LNCAP (cell line): ENCODE measurements at regions not wholly inside any gene's neighbourhood (a gene's known extent, or its start where the extent isn't known, plus 50 kb on each side); places are given as distances from the start of the nearest gene placed in this dataset.

Experiments used
- CTCF ChIP-seq: fragments of 450-650 bp; IDR thresholded peaks from 2 replicates; pipeline ENCODE4 v1.5.1; 2017; ENCODE audit warnings: mild to moderate bottlenecking

GRCh38 chr3:17974206-17974841 lies 231.9 kb upstream of the TBC1D5 start:
- peak; percentile 44; the same call in 1 of the 2 replicates for TF ChIP-seq CTCF

GRCh38 chr3:17972959-17973906 lies 230.8 kb upstream of the TBC1D5 start:
- TF ChIP-seq CTCF, result no peak

DNA sequence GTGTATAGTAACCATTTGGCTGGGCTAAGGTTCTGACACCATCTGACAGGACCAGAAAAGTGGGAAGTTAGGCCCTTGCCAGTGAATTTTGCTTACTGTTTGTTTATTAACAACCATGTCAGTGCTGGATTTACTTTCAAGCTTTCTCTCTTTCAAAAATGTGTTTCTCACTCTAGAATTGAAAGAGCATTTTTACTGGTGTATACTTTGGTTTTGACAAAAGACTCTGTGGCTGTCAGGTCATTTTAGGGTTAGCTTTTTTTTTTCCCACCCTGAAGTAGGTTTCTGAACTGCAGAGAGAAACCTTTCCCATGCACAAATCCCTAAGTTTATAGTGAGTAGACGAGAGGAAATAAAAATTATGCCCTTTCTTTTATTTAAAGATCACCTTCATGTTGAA lies 230.0 kb upstream of the TBC1D5 start:
- no peak for TF ChIP-seq CTCF

DNA sequence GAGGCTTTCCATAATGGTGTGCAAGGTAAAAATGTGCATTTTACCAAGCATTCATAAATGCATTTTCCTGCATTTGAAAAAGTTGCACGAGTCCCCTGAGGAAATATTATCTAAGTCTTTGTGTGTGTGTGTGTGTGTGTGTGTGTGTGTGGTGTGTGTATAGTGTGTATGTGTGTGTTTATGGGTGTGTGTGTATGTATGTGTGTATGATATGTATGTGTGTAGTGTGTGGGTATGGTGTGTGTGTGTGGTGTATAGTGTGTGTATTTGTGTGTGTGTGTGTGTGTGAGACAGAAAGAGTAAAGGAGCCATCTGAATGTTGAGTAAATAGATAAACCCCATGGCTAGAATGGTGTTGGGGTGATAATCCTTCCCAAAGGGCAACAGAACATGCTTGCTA lies 229.6 kb upstream of the TBC1D5 start:
- no peak for TF ChIP-seq CTCF

DNA sequence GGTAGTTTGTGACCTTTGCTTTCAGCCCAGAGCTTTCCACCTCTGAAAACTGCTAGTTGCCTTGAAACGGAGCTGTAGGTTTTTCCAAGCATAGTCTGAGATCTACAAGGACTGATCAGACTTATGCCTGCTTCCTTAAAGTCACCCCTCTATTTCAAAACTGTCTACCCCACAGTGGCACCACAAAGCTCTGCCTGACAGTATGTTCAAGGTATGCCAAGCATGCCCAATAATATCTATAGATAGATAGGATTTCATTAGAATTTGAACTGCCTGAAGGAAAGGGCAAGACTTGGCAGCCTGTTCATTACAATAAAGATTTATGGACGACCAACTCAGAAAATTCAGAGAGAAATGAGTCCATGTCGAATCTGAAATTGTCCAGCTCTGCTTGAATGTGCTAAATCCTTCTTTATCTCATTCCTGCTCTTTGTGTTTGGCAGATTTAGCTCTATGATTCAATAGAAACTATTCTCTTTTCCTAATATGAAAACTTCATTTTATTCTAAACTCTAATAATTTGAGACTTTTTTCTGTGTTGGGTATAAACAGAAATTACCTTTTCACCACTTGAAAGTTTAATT lies 227.6 kb upstream of the TBC1D5 start:
- TF ChIP-seq CTCF, result no peak

GRCh38 chr3:17969244-17969643 lies 226.8 kb upstream of the TBC1D5 start:
- no peak for TF ChIP-seq CTCF

- no peak for TF ChIP-seq CTCF
Measured at GRCh38 chr3:17967953-17968607, 225.6 kb upstream of the TBC1D5 start.
